Cardiac fibroblast (primary cell): ENCODE measurements at regions not wholly inside any gene's neighbourhood (a gene's known extent, or its start where the extent isn't known, plus 50 kb on each side); places are given as distances from the start of the nearest gene placed in this dataset.

ENCODE experiments used
- DNase-seq, 2 donors: peaks; one replicate each; pipeline versions ENCODE4 v3.0.0 to v3.0.0-alpha.2; 2010; ENCODE audit warnings: low read depth in 2 of 2
- H3K4me3 ChIP-seq, 2 donors: replicated peaks in 1 of 2; 1 replicate in 1 of 2; 2 replicates in 1 of 2; pipeline ENCODE4 v1.5.1; 2011; ENCODE audit warnings: low read depth in 2 of 2, low read length in 2 of 2, mild to moderate bottlenecking in 2 of 2, moderate library complexity in 1 of 2
- TF ChIP-seq, protein P1 (sequence below): IDR thresholded peaks from one replicate; pipeline ENCODE4 v1.5.1; 2011; ENCODE audit warnings: low read depth, mild to moderate bottlenecking, low read length, inconsistent platforms

DNA sequence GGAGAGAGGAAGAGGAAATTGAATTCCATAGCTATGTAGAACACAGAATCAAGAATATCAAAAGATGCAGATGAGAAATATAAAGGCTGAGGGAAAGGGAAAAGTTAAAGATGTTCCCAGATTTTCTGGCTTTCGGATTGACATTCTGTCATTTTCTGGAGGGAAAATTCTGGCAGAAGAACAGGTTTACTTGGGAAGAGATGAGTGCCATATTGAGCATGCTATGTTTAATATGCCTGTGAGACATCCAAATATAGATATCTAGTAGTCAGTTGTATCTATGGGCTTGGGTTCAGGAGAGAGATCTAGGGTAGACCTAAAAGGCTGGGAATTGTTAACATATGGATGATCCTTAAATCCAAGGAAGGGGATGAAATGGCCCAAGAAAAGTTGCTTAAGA is 181.9 kb upstream of the ARG1 start:
- DNase-seq: no peak
- TF ChIP-seq, protein P1, sequence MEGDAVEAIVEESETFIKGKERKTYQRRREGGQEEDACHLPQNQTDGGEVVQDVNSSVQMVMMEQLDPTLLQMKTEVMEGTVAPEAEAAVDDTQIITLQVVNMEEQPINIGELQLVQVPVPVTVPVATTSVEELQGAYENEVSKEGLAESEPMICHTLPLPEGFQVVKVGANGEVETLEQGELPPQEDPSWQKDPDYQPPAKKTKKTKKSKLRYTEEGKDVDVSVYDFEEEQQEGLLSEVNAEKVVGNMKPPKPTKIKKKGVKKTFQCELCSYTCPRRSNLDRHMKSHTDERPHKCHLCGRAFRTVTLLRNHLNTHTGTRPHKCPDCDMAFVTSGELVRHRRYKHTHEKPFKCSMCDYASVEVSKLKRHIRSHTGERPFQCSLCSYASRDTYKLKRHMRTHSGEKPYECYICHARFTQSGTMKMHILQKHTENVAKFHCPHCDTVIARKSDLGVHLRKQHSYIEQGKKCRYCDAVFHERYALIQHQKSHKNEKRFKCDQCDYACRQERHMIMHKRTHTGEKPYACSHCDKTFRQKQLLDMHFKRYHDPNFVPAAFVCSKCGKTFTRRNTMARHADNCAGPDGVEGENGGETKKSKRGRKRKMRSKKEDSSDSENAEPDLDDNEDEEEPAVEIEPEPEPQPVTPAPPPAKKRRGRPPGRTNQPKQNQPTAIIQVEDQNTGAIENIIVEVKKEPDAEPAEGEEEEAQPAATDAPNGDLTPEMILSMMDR: no peak
- H3K4me3 ChIP-seq: no peak overlapping the region

GRCh38 chr6:131393433-131393832 is 179.6 kb upstream of the ARG1 start:
- no peak for DNase-seq
- TF ChIP-seq, protein P1: no peak
- no peak overlapping the region for H3K4me3 ChIP-seq

DNA sequence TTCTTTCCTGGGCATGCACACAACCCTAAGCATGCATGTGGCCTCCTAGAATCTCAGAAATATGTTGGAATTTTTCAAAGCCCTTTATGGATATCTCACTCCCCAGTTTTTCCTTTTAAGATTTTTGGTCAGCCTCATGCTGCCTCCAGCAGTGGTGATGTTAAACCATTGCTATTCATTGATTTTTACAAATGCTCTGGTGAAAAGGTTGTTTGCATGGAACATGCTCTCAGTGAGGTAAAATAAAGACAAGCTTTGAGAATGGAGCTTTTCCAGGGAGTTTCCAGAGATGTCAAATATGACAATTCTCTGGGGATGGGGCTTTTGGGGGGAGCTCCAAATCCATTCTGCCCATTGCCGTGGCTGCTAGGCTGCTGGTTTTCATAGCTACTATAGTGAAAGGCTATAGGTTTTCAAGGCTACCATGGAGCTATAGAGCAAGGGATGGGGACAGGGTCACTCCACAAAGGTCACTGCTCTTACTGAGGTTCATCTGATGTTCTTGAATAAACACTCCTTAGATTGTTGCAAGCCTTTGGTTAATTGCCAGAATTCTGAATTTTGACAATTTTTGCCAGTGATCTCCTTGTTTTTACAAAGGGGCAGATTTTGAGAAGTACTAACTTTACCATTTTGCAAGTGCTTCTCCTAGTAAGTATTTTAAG is 178.1 kb upstream of the ARG1 start:
- DNase-seq: no peak
- TF ChIP-seq, protein P1: no peak

DNA sequence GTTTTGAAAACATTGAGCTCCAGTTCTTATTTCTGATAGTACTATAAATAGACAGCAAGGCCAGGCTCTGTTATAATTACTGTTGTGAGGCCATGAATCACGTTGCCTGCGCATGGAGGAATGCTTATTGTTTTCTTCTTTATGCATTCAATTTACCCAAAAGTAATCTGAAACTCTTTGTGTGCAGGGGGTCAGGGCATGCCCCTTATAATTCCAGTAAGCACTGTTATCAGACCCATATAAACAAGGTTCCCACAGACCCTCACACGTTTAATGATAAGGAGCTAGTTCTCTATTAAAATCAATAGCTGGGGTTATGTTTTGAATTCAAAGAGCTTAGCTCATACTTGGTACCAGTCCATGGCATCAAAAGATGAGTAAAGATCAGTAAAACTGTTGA is 174.8 kb upstream of the ARG1 start:
- DNase-seq: no peak
- TF ChIP-seq, protein P1: no peak

More for the DNA sequence above, 178.1 kb upstream of the ARG1 start:
- no peak overlapping the region for H3K4me3 ChIP-seq

GRCh38 chr6:131399433-131399832 is 173.6 kb upstream of the ARG1 start:
- H3K4me3 ChIP-seq: no peak overlapping the region
- DNase-seq: no peak
- TF ChIP-seq, protein P1: no peak

More for the DNA sequence above, 174.8 kb upstream of the ARG1 start:
- H3K4me3 ChIP-seq: no peak overlapping the region

DNA sequence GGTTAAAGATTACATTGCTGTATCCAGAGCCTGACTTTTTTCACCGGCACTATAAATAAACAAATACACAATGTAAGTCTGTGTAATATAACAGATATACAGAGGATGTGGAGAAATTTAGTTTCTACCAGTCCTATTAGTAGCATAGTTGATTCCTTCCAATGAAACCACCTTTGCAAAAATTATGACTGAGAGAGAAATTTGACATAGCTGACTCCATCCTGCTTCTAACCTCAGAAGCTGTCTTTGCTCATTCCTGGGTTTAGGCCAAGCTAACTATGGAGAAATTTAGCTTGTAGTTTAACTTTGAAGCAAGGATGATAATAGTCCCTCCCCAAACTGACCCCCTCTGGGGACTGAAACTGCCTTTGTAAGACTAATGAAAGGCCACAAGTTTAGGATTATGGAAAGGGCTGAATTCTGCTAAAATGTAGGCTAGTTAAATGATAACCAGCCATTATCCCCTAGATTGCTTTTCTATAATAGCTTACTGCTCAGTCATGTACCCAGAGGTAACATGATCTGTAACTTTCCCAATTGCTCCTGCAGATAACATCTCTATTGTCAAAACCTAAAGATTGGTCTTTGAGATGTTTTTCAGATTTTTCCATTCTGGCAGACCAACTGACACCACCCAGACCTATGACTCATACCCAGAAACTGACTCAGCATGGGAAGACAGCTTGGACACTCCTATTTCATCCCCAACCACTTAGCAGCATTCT is 172.8 kb upstream of the ARG1 start:
- peak; percentile 70 to 83 for DNase-seq
- TF ChIP-seq, protein P1: no peak
- no peak overlapping the region for H3K4me3 ChIP-seq
